ENCODE measurements at regions not wholly inside any gene's neighbourhood (a gene's known extent, or its start where the extent isn't known, plus 50 kb on each side); places are given as distances from the start of the nearest gene placed in this dataset.
A peak's percentile ranks its signal among the peaks of the same experiment; 100 is the strongest.
"Not testable (repeated sequence)": the region's sequence is repeated elsewhere in the genome, so short reads cannot be mapped to it uniquely, and the experiment has no call there.

GRCh38 chr17:33716957-33717356 lies 423.9 kb upstream of the ASIC2 start:
- 58 to 72% (median 68%) methylated on average over 2 of the region's 2 CpGs for WGBS, 4 donors
- H3K27me3 ChIP-seq = no peaks in the 10 kb centered on the region
- H3K27ac ChIP-seq = no peak overlapping the region
- no peak for TF ChIP-seq POLR2A (IDR thresholded peaks at IDR 0.05)
- no peak for TF ChIP-seq CTCF (IDR thresholded peaks at IDR 0.05)
- intact Hi-C loops (cut with DNase I) = no loop called here
- H3K9me3 ChIP-seq (replicated peaks in 1 of 3) = no peaks in the 10 kb centered on the region
- DNase-seq = no peak
- no peaks in the 10 kb centered on the region for H3K4me1 ChIP-seq (replicated peaks in 1 of 2)
- H3K36me3 ChIP-seq (replicated peaks in 1 of 2) = no peaks in the 10 kb centered on the region
- H3K4me3 ChIP-seq = no peak overlapping the region

GRCh38 chr17:33723736-33724135 lies 430.6 kb upstream of the ASIC2 start:
- WGBS, 4 donors = 37 to 62% (median 50%) methylated on average over 3 of the region's 3 CpGs
- H3K27ac ChIP-seq; H3K4me1 ChIP-seq (replicated peaks in 1 of 2); H3K36me3 ChIP-seq (replicated peaks in 1 of 2); H3K4me3 ChIP-seq; intact Hi-C loops (cut with DNase I); H3K27me3 ChIP-seq; H3K9me3 ChIP-seq (replicated peaks in 1 of 3); DNase-seq: not testable (repeated sequence)

GRCh38 chr17:33725675-33726271 lies 432.7 kb upstream of the ASIC2 start:
- no peaks in the 10 kb centered on the region for H3K9me3 ChIP-seq (replicated peaks in 1 of 3)
- peaks cover 4% of the 10 kb centered on the region for H3K27me3 ChIP-seq
- H3K36me3 ChIP-seq (replicated peaks in 1 of 2) = no peaks in the 10 kb centered on the region
- intact Hi-C loops (cut with DNase I) = no loop called here
- H3K27ac ChIP-seq = no peak overlapping the region
- DNase-seq = peak; percentile 25 to 59 (median 42)
- no peak for TF ChIP-seq POLR2A (IDR thresholded peaks at IDR 0.05)
- peak in 5 of 6 experiments; percentile 50 to 58 (median 58) for TF ChIP-seq CTCF (IDR thresholded peaks at IDR 0.05)
- no peaks in the 10 kb centered on the region for H3K4me1 ChIP-seq (replicated peaks in 1 of 2)
- no peak overlapping the region for H3K4me3 ChIP-seq
- 24 to 29% (median 26%) methylated on average over 9 to 11 of the region's 11 CpGs for WGBS, 4 donors

GRCh38 chr17:33730131-33730530 lies 437.0 kb upstream of the ASIC2 start:
- intact Hi-C loops (cut with DNase I) = no loop called here
- H3K36me3 ChIP-seq (replicated peaks in 1 of 2) = no peaks in the 10 kb centered on the region
- no peak for TF ChIP-seq CTCF (IDR thresholded peaks at IDR 0.05)
- TF ChIP-seq POLR2A (IDR thresholded peaks at IDR 0.05) = no peak
- WGBS, 4 donors = 5 to 24% (median 16%) methylated on average over 2 of the region's 2 CpGs
- no peak for DNase-seq
- no peak overlapping the region for H3K4me3 ChIP-seq
- H3K9me3 ChIP-seq (replicated peaks in 1 of 3) = no peaks in the 10 kb centered on the region
- H3K27ac ChIP-seq = no peak overlapping the region
- H3K27me3 ChIP-seq = peaks cover 4% of the 10 kb centered on the region
- no peaks in the 10 kb centered on the region for H3K4me1 ChIP-seq (replicated peaks in 1 of 2)

GRCh38 chr17:33732116-33732515 lies 439.0 kb upstream of the ASIC2 start:
- TF ChIP-seq POLR2A (IDR thresholded peaks at IDR 0.05) (no peak), CTCF (IDR thresholded peaks at IDR 0.05) (no peak)
- no peaks in the 10 kb centered on the region for H3K36me3 ChIP-seq (replicated peaks in 1 of 2)
- intact Hi-C loops (cut with DNase I) = no loop called here
- no peak for DNase-seq
- H3K27ac ChIP-seq = no peak overlapping the region
- H3K4me1 ChIP-seq (replicated peaks in 1 of 2) = no peaks in the 10 kb centered on the region
- H3K9me3 ChIP-seq (replicated peaks in 1 of 3) = no peaks in the 10 kb centered on the region
- H3K4me3 ChIP-seq = no peak overlapping the region
- no peaks in the 10 kb centered on the region for H3K27me3 ChIP-seq
- WGBS, 4 donors = 23 to 36% (median 33%) methylated on average over 3 of the region's 3 CpGs
